ENCODE measurements at regions not wholly inside any gene's neighbourhood (a gene's known extent, or its start where the extent isn't known, plus 50 kb on each side); places are given as distances from the start of the nearest gene placed in this dataset.

GRCh38 chr2:219916281-219916680 lies 288.9 kb downstream of the SLC4A3 start:
- no peak overlapping the region for H3K4me2 ChIP-seq (ENCODE audit: insufficient read depth, low read length)
- ChIA-PET CTCF (ENCODE audit: low intra/inter-chr PET ratio) (no interaction called here), POLR2A (no interaction called here)
- H4K20me1 ChIP-seq (replicated peaks; ENCODE audit: control insufficient read depth, insufficient read depth, low read length), result no peaks in the 10 kb centered on the region
- no peaks in the 10 kb centered on the region for H3K36me3 ChIP-seq (ENCODE audit: control insufficient read depth, insufficient read depth, low read length)
- WGBS (ENCODE audit: insufficient coverage, low coverage, missing lambda C conversion rate), result 0% methylated on average over 6 of the region's 6 CpGs
- no peak overlapping the region for H3K4me3 ChIP-seq
- intact Hi-C loops (cut with micrococcal nuclease) (no loop called here), in situ Hi-C loops (cut with MboI) (no loop called here)
- BruUV-seq (replicated peaks), result no TSS peak
- no peaks in the 10 kb centered on the region for H3K79me2 ChIP-seq (ENCODE audit: control insufficient read depth, insufficient read depth, low read length)
- DNase-seq (ENCODE audit: extremely low read depth in 1 of 4, low spot score in 3 of 4) (no peak), FAIRE-seq (no peak), ATAC-seq (no peak)
- no peaks in the 10 kb centered on the region for H3K9me3 ChIP-seq (replicated peaks; ENCODE audit: control insufficient read depth, insufficient read depth, low read depth, low read length)
- no peaks in the 10 kb centered on the region for H3K27me3 ChIP-seq (ENCODE audit: control insufficient read depth in 2 of 2, insufficient read depth in 2 of 2, low read length in 2 of 2)
- no peaks in the 10 kb centered on the region for H3K4me1 ChIP-seq (replicated peaks in 1 of 2; ENCODE audit: control insufficient read depth in 2 of 2, insufficient read depth in 2 of 2, low read length in 2 of 2)
- no peaks in the 10 kb centered on the region for H3K9me1 ChIP-seq (ENCODE audit: control insufficient read depth, insufficient read depth, low read length)
- no peak overlapping the region for H2AFZ ChIP-seq (ENCODE audit: low read depth, low read length)
- H3K9ac ChIP-seq (ENCODE audit: insufficient read depth in 1 of 2, low read depth in 2 of 2, low read length in 2 of 2), result no peak overlapping the region
- TF ChIP-seq ZFPM2 (CRISPR knock-in tag; IDR thresholded peaks at IDR 0.05), result no peak
- TF ChIP-seq CTBP1 (IDR thresholded peaks at IDR 0.05; ENCODE audit: borderline replicate concordance), result no peak
- no peak for TF ChIP-seq YBX1 (IDR thresholded peaks at IDR 0.05)
- TF ChIP-seq MYC (IDR thresholded peaks at IDR 0.05; ENCODE audit: low read depth, low read length), result no peak
- TF ChIP-seq MYC (CRISPR knock-in tag; IDR thresholded peaks at IDR 0.05; ENCODE audit: borderline replicate concordance, low read depth), result no peak
- TF ChIP-seq MCM3 (IDR thresholded peaks at IDR 0.05), result no peak
- no peak for TF ChIP-seq ZNF696 (CRISPR knock-in tag; conservative IDR thresholded peaks at IDR 0.05)
- no peak for TF ChIP-seq PKNOX1 (IDR thresholded peaks at IDR 0.05)
- no peak for TF ChIP-seq NCOA1 (IDR thresholded peaks at IDR 0.05; ENCODE audit: low read depth)
- no peak for TF ChIP-seq ZNF76 (CRISPR knock-in tag; IDR thresholded peaks at IDR 0.05; ENCODE audit: borderline replicate concordance)
- TF ChIP-seq CBX1 (IDR thresholded peaks at IDR 0.05; ENCODE audit: low read depth), result no peak
- no peak for TF ChIP-seq RBM39 (optimal IDR thresholded peaks at IDR 0.05; ENCODE audit: low read depth, low read length)
- TF ChIP-seq ZNF518B (CRISPR knock-in tag; IDR thresholded peaks at IDR 0.05), result no peak
- no peak for TF ChIP-seq NFATC3 (IDR thresholded peaks at IDR 0.05)
- no peak for TF ChIP-seq CREB3 (tag; conservative IDR thresholded peaks at IDR 0.05; ENCODE audit: low read depth)
- no peak for TF ChIP-seq RCOR1 (IDR thresholded peaks at IDR 0.05; ENCODE audit: borderline replicate concordance in 1 of 2, low read depth in 2 of 2, low read length in 2 of 2)
- no peak for TF ChIP-seq ZNF12 (CRISPR knock-in tag; IDR thresholded peaks at IDR 0.05)
- no peak overlapping the region for H3K27ac ChIP-seq (ENCODE audit: extremely low read depth, low read depth, low read length)

All from K562 (cell line).